ENCODE measurements at regions not wholly inside any gene's neighbourhood (a gene's known extent, or its start where the extent isn't known, plus 50 kb on each side); places are given as distances from the start of the nearest gene placed in this dataset.
"Not testable (repeated sequence)": the region's sequence is repeated elsewhere in the genome, so short reads cannot be mapped to it uniquely, and the experiment has no call there.

DNA sequence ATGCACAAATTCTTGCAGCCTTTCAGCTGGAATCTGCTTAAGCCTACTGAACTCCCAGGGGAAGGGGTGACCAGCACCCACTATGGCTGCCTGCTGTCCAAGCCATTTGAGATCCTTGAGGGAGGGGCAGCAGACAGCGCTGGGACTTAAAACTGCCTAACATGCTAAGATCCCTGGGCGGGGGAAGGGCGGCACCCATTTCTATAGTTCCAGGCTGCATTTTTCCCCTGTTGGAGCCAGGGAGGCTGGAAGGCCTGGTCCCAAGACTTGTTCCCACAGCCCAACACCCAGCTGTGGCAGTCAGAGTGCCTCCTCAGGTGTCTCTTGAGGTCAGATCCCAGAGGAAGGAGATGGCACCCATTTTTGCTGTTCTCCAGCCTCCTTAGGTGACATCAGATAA lies 1061.3 kb upstream of the COX7C start:
- no peak for DNase-seq

DNA sequence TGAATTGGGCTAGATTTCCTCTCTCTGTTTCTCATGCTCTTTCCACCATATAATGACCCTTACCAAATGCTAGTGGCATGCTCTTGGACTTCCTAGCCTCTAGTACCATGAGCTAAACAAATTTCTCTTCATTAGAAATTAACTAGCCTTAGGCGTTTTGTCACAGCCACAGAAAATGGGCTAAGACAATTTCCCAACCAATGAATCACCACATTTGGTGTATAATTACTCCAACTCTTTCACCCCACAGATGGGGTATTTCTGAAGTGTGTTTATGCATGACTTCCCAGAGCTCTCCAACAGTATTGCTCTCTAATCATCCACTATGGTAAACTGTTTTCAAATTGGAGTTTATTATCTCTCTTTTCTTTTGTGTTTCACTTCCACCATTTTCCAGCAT lies 1041.1 kb upstream of the COX7C start:
- DNase-seq, result no peak

DNA sequence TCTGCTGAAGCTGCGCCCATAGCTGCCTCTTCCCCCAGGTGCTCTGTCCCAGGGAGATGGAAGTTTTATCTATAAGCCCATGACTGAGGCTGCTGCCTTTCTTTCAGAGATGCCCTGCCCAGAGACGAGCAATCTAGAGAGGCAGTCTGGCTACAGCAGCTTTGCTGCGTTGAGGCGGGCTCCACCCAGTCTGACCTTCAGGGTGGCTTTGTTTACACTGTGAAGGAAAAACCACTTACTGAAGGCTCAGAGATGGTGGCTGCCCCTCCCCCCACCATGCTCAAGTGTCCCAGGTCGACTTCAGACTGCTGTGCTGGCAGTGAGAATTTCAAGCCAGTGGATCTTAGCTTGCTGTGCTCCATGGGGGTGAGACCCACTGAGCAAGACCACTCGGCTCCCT lies 1029.9 kb upstream of the COX7C start:
- DNase-seq, result not testable (repeated sequence)

DNA sequence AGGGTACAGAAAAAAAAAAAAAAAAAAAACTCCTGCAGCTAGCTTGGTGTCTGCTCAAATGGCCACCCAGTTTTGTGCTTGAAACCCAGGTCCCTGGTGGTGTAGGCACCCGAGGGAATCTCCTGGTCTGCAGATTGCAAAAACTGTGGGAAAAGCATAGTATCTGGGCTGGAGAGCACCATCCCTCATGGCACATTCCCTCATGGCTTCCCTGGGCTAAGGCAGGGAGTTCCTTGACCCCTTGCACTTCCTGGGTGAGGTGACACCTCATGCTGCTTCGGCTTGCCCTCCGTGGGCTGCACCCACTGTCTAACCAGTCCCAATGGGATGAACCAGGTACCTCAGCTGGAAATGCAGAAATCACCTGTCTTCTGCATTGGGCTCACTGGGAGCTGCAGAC lies 1029.5 kb upstream of the COX7C start:
- DNase-seq, result not testable (repeated sequence)

DNA sequence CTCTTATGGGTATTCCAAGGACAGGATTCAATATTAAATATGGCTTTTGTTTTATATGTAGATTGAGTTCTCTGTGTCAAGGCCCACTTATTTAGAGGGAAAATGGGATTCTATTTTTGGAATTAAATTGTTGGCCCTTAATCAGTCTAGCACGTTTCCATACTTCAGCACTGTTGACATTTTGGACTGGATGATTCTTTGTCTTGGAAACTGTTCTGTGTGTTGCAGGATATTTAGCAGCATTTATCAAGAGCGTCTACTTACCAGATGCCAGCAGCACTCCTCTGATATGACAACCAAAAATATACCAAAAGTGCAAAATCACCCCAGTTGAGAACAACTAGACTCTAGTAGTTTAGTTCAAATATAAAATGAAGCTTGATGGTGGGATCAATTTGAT lies 1027.0 kb upstream of the COX7C start:
- no peak for DNase-seq

DNA sequence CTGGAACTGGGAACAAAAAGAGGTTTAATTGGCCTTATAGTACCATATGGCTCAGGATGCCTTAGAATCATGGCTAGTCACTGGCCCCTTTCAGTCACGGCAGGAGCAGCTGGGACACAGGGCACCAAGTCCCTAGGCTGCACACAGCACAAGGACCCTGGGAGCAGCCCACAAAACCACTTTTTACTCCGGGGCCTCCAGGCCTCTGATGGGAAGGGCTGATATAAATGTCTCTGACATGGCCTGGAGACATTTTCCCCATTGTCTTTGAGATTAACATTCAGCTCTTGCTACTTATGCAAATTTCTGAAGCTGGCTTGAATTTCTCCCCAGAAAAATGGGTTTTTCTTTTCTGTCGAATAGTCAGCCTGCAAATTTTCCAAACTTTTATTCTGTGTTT lies 1026.4 kb upstream of the COX7C start:
- DNase-seq, result no peak

DNA sequence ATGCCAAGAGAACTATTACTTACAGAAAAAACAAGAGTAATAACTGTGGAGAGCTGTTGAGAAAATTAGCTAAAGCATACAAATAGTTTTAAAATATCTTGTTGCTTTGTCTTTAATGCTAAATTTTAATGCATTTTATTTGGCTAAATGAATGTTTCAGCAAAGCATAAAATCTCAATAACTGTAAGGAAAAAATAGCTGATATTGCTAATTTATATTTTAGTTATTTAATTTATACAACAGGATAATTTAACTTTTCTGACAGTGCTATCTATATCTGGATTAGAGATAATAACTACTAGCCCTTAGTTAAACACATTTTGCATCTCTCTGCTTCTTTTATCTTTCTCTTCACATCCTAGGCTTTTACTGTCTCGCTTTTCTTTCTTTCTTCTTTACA lies 1014.9 kb upstream of the COX7C start:
- no peak for DNase-seq

DNA sequence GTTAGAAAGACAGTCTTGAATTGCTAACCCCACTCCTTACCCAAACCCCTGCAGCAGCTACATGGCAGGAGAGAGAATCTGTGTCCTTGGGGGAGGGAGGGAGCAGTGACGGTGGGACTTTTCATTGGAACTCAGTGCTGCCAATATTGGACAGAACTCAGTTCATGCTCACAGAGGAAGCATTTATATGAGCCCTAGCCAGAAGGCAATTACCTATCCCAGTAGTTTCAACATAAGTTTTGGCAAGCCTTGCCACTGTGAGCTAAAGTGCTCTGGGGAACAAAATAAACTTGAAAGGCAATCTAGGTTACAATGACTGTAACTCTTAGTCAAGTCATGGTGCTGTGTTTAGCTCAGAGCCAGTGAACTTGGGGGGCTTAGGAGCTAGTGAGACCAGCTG lies 1013.4 kb upstream of the COX7C start:
- DNase-seq, result no peak

DNA sequence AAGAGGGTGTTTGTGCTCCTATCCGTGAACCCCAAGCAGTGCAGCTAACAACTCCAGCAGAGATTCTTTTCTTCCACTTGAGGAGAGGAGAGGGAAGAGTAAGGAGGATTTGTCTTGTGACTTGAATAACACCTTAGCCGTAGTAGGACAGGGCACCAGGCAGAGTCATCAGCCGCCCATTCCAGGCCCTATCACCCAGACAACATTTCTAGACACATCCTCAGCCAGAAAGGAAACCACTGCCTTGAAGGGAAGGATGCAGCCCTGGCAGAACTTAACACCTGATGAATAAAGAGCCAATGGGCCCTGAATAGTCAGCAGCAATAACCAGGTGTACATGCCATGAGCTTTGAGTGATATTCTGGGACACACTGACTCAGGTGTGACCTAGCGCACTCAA lies 1013.0 kb upstream of the COX7C start:
- no peak for DNase-seq

DNA sequence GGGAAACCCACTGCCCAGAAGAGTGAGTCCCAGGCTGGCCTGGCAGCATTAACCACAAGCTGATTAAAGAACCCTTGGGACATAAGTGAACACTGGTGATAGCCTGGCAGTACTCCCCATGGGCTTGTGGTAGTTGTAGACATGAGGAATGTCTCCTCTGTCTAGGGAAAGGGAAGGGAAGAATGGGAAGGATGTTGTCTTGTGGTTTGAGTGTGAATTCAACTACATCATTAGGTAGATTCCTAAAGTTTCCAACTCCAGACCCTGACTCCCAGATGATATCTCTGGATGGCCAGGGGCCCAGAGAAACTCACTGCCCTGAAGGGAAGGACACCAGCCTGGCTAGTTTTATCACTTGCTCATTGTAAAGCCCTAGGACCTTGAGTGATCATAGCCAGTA lies 1012.4 kb upstream of the COX7C start:
- no peak for DNase-seq

DNA sequence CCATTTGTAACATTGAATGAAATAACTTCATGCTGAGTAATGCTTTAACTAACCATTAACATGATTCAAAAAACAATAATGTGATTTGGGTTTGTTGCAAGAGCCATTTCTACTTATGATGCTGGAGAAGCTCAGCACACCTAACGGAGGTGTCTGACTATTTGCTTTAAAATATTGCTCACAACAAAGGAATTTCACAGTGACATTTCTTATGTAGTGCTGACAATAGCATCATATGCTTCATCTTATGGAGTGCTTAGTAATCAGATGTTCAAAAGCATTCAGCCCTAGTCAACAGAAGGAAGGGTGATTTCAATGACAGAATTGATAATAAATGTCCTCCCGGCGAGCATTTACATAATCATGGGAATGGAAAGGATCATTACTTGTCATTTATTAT lies 1003.3 kb upstream of the COX7C start:
- DNase-seq, result no peak

DNA sequence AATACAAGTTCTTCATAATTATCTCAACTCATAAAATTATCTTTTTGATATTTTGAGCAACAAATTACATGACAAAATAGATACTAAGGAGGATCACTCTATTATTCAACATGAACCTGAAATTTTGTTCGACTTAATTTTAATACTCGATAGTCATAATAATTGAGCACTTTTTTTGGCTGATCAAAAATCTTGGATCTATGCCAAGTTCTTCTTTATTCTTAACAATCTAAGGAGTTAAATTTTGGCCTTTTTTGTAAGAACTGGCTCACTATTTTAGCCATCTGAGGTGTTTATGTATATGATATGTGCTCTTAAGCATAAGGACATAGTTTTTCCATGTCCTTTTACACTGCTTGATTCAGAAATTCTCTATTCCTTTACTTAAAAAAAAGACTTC lies 996.1 kb upstream of the COX7C start:
- DNase-seq, result no peak

DNA sequence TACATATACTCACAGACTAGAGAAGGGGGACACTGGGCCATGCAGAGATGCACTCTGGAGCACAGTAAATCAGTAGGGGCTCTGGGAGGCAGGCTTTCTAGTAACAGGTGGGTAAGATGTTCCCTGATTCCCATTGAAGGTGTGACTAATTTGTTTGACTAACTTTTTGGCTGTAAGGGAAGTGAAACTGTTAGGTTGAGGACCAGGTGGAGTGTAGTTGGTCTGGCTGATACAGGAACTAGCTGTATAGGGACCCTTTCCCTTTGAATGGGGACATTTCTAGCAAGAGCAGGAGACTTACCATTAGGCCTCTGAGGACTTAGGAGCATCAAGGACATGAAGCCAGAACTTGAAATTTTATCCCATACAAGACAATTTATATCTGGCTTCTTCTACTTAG lies 989.6 kb upstream of the COX7C start:
- DNase-seq, result no peak

DNA sequence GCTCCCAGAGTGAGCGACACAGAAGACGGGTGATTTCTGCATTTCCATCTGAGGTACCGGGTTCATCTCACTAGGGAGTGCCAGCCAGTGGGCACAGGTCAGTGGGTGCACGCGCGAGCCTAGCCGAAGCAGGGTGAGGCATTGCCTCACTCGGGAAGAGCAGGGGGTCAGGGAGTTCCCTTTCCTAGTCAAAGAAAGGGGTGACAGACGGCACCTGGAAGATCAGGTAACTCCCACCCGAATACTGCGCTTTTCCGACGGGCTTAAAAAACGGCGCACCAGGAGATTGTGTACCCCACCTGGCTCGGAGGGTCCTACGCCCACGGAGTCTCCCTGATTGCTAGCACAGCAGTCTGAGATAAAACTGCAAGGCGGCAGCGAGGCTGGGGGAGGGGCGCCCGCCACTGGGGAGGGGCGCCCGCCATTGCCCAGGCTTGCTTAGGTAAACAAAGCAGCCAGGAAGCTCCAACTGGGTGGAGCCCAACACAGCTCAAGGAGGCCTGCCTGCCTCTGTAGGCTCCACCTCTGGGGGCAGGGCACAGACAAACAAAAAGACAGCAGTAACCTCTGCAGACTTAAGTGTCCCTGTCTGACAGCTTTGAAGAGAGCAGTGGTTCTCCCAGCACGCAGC lies 979.1 kb upstream of the COX7C start:
- DNase-seq, result not testable (repeated sequence)

DNA sequence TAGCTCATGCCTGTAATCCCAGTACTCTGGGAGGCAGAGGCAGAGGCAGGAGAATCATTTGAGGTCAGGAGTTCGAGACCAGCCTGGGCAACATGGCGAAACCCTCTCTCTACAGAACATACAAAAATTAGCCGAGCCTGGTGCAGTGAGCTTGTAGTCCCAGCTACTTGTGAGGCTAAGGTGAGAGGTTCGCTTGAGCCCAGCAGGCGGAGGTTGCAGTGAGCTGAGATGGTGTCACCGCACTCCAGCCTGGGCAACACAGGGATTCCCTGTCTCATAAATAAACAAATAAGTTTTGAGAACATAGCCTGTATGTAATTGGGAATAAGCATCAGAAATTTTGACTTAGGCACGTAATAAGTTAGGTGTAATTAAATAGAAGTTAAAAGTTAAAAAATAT lies 971.7 kb upstream of the COX7C start:
- DNase-seq, result no peak

DNA sequence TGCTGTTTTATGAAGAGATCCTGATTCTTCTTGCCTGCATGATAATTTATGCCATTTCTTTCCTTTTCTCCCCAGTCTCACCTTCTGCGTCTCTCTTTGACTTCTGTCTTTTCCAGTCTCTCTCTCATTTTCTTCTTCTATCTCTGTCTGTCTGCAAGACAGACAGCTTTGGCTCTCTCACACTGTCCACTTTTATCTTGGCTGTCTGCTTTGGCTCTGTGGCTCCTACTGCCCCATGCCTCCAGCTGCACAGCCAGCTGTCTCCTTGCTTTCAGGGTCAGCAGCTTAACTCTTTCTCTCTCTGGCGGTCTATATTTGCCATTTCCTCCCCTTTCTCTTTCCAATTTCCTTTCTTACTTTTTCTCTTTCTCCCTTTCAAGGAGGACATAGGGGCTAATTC lies 971.1 kb upstream of the COX7C start:
- no peak for DNase-seq

DNA sequence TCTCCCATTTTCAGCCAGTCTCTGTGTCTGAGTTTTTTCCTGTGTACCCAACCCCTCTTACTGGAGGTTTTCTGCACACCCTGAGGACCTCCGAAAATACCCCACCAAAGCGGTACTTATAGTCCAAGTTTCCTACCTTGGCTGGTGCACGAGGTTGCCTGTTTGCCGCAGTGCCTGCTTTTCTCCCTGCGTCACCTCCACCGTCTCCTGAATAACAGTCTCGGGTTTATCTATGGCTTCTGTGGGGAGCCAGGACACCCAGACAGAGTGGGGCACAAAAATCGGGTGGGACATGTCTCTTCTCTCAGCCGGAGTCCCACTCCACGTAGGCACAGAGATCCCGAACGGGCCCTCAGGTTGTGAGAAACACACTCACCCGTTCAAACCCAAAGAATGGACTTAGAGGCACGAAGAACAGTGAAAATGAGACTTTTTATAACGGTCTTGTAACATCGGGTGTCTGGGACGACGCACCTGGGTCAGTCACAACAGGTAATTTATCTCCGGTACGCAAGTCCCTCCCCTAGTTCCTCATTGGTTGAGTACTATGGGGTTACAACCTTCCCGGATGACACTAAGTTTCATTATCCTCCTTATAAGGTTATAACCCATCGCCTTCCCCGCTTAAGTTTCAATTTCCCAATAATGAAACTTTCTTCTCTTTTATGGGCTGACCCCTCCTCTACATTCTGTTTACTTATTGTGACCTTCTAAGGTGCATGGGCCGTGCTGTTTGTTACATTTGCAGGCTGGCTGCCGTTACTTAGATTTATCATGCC lies 970.2 kb upstream of the COX7C start:
- DNase-seq, result no peak

DNA sequence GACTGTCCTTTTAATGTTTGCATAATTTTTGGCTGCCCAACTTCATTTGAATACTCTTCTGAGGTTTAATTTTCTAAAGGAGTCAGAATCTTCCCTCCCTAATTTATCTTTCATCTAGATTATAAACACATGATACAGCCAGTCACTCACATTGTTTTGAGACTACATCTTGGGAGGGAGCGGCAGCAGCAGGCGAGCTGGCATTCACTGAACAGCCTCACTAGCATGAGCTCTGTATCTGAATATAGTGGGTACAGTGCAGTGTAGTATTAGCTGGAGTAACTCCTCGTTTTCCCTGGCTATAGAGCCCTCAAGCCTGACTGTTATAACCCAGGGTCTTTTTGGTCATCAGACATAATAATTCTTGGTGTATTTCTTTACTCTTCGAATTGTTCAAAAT lies 969.2 kb upstream of the COX7C start:
- DNase-seq, result no peak

DNA sequence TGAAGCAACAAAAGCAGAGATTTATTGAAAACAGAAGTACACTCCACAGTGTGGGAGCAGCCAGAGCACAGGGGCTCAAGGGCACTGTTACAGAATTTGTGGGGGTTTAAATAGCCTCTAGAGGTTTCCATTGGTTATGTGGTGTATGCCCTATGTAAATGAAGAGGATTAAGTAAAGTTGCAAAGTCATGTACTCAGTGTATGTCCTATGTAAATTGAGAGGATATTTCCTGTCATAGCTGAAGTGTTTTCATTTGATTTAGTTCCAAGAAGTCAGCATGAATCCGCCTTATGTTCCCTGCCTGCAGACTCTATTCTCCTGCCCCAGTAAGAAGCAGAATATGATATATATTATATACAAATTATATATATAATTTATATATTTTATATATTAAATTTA lies 966.0 kb upstream of the COX7C start:
- DNase-seq, result no peak

DNA sequence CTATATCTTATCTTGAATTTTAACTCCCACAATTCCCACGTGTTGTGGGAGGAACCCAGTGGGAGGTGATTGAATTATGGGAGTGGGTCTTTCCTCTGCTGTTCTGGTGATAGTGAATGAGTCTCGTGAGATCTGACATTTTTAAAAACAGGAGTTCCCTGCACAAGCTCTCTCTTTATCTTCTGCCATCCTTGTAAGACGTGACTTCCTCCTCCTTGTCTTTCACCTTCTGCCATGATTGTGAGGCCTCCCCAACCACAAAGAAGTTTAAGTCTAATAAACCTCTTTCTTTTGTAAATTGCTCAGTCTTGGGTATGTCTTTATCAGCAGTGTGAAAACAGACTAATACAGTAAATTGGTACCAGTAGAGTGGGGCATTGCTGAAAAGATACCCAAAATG lies 963.6 kb upstream of the COX7C start:
- not testable (repeated sequence) for DNase-seq

DNA sequence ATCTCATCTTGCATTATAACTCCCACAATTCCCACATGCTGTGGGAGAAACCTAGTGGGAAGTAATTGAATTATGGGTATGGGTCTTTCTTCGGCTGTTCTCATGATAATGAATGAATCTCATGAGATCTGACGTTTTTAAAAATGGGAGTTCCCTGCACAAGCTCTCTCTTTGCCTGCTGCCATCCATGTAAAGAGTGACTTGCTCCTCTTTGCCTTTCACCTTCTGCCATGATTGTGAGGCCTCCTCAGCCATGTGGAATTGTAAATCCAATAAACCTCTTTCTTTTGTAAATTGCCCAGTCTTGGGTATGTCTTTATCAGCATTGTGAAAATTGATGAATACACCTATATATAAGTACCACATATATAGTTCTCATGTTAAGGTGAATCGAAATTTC lies 961.7 kb upstream of the COX7C start:
- no peak for DNase-seq

DNA sequence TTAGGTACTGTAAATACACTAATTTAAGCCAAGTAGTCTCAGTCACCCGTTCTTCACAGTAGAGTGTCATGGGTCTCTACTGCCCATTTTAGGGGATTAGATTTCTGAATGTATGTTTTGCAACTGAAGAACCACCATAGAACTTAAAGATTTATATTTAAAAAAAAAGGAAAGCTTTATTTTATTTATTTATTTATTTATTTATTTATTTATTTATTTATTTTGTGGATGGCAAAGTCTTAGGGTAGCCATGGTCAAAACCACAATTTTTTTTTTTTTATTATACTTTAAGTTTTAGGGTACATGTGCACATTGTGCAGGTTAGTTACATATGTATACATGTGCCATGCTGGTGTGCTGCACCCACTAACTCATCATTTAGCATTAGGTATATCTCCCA lies 960.4 kb upstream of the COX7C start:
- DNase-seq, result not testable (repeated sequence)

DNA sequence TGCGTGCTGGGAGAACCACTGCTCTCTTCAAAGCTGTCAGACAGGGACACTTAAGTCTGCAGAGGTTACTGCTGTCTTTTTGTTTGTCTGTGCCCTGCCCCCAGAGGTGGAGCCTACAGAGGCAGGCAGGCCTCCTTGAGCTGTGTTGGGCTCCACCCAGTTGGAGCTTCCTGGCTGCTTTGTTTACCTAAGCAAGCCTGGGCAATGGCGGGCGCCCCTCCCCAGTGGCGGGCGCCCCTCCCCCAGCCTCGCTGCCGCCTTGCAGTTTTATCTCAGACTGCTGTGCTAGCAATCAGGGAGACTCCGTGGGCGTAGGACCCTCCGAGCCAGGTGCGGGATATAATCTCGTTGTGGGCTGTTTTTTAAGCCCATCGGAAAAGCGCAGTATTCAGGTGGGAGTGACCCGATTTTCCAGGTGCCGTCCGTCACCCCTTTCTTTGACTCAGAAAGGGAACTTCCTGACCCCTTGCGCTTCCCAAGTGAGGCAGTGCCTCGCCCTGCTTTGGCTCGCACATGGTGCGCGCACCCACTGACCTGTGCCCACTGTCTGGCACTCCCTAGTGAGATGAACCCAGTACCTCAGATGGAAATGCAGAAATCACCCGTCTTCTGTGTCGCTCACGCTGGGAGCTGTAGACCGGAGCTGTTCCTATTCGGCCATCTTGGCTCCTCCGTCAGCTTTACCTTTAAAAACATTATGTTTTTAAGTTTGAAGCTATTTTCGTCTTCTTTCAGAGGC lies 954.6 kb upstream of the COX7C start:
- not testable (repeated sequence) for DNase-seq

DNA sequence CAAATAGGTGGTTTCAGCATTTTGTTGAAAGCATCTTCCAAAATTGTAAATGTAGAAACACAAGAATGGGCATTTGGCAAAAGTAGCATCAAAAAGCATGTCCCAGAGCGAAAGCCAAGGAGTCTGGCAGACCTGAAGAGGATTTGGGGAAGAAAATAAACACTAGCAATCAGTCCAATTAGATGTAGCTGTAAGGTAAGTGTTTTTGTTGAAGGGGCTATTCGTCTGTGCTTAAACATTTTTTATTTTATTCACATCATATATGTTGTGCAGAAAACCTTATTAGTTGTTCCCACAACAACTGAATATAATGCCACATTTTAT lies 954.1 kb upstream of the COX7C start:
- no peak for DNase-seq
